ENCODE measurements at regions not wholly inside any gene's neighbourhood (a gene's known extent, or its start where the extent isn't known, plus 50 kb on each side); places are given as distances from the start of the nearest gene placed in this dataset.
"Not testable (repeated sequence)": the region's sequence is repeated elsewhere in the genome, so short reads cannot be mapped to it uniquely, and the experiment has no call there.

DNA sequence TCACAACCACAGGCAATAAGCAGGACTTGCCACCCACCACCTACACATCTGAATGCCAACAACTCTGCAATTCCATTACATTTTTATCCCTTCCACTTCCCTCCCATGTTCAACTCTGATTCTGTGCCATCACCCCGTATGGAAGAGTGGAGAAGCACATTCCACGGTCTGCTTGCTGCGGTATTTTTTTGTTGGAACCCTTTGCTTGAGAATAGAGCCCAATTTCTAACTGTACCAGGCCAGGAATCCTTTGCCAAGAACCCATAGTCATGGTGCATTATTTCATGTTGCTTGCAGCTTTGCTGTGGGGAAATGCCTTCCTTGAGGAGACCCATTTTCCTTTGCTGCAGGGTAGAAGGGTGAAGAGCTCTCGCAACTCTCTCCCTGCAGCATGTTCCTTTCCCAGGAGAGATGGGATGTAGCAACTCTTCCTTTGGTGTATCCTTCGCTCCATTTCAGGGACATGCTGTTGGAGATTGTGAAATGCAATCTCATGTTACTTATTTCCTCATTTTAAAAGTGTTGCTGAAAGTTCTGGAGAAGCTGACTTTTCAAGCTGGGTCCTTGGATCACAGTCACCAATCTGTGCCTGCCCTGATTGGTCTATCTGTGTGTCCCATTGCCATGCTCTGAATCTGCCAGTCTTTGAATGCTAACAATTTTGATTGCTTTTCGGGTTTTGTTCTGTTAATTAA lies 69.8 kb upstream of the STARD13 start:
- intact Hi-C loops (cut with micrococcal nuclease) = no loop called here
- Mint-ChIP-seq H3K4me1 (ENCODE audit: low read depth) (no peaks in the 10 kb centered on the region), H3K27ac (no peak overlapping the region), H3K36me3 (ENCODE audit: low read depth) (no peaks in the 10 kb centered on the region), H3K4me3 (ENCODE audit: low read depth) (no peak overlapping the region), H3K27me3 (ENCODE audit: low read depth) (peaks cover 42% of the 10 kb centered on the region), H3K9me3 (peaks cover 3% of the 10 kb centered on the region)
- no peak for DNase-seq (ENCODE audit: low spot score)

DNA sequence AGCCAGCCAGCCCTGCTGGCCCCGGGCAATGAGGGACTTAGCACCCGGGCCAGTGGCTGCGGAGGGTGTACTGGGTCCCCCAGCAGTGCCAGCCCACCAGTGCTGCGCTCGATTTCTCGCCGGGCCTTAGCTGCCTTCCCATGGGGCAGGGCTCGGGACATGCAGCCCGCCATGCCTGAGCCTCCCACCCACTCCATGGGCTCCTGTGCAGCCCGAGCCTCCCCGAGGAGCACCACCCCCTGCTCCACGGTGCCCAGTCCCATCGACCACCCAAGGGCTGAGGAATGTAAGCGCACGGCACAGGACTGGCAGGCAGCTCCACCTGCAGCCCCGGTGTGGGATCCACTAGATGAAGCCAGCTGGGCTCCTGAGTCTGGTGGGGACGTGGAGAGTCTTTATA lies 72.5 kb upstream of the STARD13 start:
- H3K4me3 Mint-ChIP-seq (ENCODE audit: low read depth); DNase-seq (ENCODE audit: low spot score); H3K36me3 Mint-ChIP-seq (ENCODE audit: low read depth); H3K4me1 Mint-ChIP-seq (ENCODE audit: low read depth); H3K9me3 Mint-ChIP-seq; H3K27ac Mint-ChIP-seq; intact Hi-C loops (cut with micrococcal nuclease): not testable (repeated sequence)
- H3K27me3 Mint-ChIP-seq (ENCODE audit: low read depth) = peaks cover 18% of the 10 kb centered on the region

DNA sequence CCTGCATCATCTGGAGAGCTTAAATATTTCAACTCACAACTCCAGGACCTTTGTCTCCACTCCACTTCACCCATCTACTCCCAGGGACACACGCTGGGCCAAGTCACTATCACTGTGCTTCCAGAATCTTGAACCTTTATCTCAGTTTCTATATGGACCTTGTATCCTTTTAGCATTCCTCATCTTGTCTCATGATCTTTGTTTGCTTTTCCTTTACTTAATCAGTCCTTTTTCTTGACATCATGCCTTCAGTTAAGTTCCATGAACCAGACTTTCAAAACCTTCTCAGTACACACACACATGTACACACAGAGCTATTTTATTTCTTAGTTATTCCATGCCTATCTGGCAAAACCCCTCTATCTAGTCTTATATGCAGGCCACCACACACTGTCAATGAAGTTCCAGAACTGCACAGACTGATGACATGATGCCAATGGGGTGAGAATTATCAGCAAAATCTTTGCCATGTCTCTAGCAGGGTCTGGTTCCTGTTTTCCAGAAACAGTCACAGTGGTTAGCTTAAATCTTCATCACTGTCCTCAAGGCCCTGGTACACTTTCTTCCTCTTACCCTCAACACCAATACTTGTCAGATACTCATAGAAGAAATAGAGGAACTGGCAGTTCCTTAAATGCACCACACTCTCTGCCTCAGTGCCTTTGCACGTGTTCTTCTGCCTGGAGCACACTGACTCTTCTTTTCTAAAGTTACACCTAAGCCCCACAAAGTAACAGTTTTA lies 77.6 kb upstream of the STARD13 start:
- H3K27me3 Mint-ChIP-seq (ENCODE audit: low read depth) = peaks cover 2% of the 10 kb centered on the region
- H3K27ac Mint-ChIP-seq = no peak overlapping the region
- intact Hi-C loops (cut with micrococcal nuclease) = no loop called here
- no peak for DNase-seq (ENCODE audit: low spot score)
- H3K9me3 Mint-ChIP-seq = peaks cover 7% of the 10 kb centered on the region
- peaks cover 6% of the 10 kb centered on the region for H3K4me1 Mint-ChIP-seq (ENCODE audit: low read depth)
- no peak overlapping the region for H3K4me3 Mint-ChIP-seq (ENCODE audit: low read depth)
- H3K36me3 Mint-ChIP-seq (ENCODE audit: low read depth) = no peaks in the 10 kb centered on the region

DNA sequence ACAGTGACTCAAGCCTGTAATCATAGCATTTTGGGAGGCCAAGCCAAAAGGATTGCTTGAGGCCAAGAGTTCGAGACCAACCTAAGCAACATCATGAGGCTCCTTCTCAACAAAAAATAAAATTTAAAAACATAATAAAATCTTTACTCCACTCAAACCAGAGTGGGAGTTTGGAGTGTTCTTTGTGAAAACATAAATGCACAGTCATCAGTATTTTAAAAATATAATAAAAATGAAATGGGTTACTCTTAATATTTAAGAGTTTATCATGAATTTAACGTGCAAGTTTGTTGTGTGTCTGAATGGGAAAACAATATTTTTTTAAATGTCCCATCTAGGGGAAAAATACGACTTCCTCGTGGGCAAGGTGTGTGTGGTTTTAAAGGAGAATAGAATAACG lies 78.6 kb upstream of the STARD13 start:
- Mint-ChIP-seq H3K27ac (no peak overlapping the region), H3K27me3 (ENCODE audit: low read depth) (peaks cover 2% of the 10 kb centered on the region), H3K4me1 (ENCODE audit: low read depth) (peaks cover 8% of the 10 kb centered on the region), H3K4me3 (ENCODE audit: low read depth) (no peak overlapping the region), H3K9me3 (peaks cover 4% of the 10 kb centered on the region), H3K36me3 (ENCODE audit: low read depth) (no peaks in the 10 kb centered on the region)
- intact Hi-C loops (cut with micrococcal nuclease) = no loop called here
- DNase-seq (ENCODE audit: low spot score) = no peak

DNA sequence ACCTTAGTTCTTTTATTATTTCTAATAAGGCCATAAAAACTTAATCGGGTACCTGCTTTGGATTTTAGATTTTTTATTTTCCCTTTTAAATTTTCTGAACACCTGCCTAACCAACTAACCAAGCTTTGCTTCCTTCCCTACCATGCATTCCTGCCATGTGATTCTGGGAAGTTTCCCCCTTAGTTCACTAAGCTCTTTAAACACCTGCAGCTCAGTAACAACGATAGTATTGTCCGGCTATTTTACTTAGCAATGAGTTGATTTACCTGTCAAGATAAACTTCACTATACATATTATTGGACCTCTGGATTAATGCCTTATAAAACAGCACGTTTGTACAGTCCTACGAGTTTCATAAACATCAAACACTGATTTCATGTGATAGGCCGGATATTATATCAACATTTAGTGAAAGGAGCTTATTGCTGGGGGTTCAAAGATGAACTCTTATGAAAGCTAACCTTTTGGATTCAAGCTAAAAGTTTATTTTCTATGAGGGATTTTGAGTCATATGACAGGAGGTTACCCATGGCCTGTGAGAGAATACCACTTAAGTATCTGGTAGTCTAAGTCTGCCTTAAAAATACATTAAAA lies 81.0 kb upstream of the STARD13 start:
- Mint-ChIP-seq H3K27ac (no peak overlapping the region), H3K27me3 (ENCODE audit: low read depth) (peaks cover 2% of the 10 kb centered on the region), H3K4me1 (ENCODE audit: low read depth) (peaks cover 8% of the 10 kb centered on the region), H3K4me3 (ENCODE audit: low read depth) (no peak overlapping the region), H3K36me3 (ENCODE audit: low read depth) (no peaks in the 10 kb centered on the region), H3K9me3 (no peaks in the 10 kb centered on the region)
- no peak for DNase-seq (ENCODE audit: low spot score)
- intact Hi-C loops (cut with micrococcal nuclease) = no loop called here

DNA sequence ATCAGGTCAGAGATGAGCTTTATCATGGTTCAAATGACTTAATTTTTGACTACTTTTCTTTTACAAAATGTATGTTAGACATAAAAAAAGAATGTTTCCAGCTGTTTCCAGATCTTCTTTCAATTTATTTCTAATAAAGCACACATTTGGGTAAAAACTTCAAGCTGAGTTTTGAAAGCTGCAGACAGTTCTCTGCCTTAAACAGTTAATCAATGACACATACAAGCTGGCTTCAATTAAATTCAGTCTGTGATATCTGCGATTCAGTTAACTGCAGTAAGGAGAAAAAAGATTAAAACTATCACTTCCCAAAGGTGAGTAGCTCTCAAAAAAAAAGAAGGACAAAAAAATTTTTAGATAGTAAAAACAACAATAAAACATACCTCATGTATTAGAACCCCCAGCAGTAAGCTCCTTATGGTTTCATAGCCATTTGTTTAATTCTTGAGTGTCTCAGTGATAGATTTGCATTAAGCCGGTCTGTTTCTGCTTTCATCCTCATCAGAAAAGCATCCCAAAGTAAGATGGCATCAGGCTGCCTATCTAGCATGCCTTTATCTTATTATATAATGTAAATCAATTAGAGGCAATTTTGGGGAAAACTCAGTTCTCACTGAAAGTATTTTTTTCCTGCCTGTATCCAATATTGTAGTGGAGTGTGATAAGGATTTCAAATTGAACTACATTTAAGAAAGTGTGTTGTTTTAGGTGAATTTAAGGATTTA lies 81.8 kb upstream of the STARD13 start:
- intact Hi-C loops (cut with micrococcal nuclease) = no loop called here
- no peaks in the 10 kb centered on the region for H3K9me3 Mint-ChIP-seq
- H3K4me3 Mint-ChIP-seq (ENCODE audit: low read depth) = no peak overlapping the region
- H3K36me3 Mint-ChIP-seq (ENCODE audit: low read depth) = no peaks in the 10 kb centered on the region
- H3K27ac Mint-ChIP-seq = no peak overlapping the region
- no peak for DNase-seq (ENCODE audit: low spot score)
- H3K27me3 Mint-ChIP-seq (ENCODE audit: low read depth) = peaks cover 2% of the 10 kb centered on the region
- H3K4me1 Mint-ChIP-seq (ENCODE audit: low read depth) = peaks cover 8% of the 10 kb centered on the region

DNA sequence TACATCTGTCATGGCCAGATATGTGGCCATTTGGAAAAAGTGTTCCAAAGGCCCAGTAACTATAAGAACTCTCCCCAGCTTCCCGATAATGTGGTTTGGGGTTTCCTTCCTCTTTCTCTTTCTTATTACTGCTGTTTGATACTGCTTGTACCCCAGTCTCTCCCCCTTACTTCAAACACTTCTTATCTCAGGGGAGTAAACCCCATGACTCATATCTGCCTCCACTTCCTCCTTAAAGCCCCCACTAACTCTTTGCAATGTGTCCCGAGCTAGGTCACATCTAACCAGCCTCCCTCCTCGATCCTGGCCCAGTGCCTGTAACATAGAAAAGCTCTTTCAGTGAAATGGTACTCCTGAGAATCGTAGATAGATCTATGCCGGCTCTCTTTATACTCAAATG lies 82.4 kb upstream of the STARD13 start:
- Mint-ChIP-seq H3K9me3 (no peaks in the 10 kb centered on the region), H3K27ac (no peak overlapping the region), H3K36me3 (ENCODE audit: low read depth) (no peaks in the 10 kb centered on the region), H3K4me1 (ENCODE audit: low read depth) (peaks cover 8% of the 10 kb centered on the region), H3K4me3 (ENCODE audit: low read depth) (no peak overlapping the region), H3K27me3 (ENCODE audit: low read depth) (peaks cover 2% of the 10 kb centered on the region)
- intact Hi-C loops (cut with micrococcal nuclease) = no loop called here
- DNase-seq (ENCODE audit: low spot score) = no peak

DNA sequence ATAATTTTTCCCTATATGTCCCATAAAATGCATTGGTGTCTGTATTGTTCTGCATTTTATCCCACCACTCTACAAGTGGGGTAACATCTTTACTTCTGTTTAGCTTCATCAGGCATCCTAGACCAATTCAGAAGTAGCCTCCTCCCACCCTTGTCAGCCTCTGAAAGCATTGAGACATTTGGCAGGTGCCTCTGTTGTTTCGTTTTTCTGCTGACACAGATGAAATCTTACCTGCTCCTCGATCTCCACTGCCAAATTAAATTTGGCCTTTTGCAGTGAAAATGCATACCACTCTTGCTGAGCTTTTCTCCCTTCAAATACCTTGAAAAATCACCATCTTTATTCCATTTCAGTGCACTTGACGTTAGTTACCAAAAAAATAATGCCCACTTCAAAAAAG lies 83.5 kb upstream of the STARD13 start:
- peaks cover 8% of the 10 kb centered on the region for H3K4me1 Mint-ChIP-seq (ENCODE audit: low read depth)
- no peak overlapping the region for H3K4me3 Mint-ChIP-seq (ENCODE audit: low read depth)
- DNase-seq (ENCODE audit: low spot score) = no peak
- H3K36me3 Mint-ChIP-seq (ENCODE audit: low read depth) = no peaks in the 10 kb centered on the region
- H3K27ac Mint-ChIP-seq = no peak overlapping the region
- intact Hi-C loops (cut with micrococcal nuclease) = no loop called here
- H3K27me3 Mint-ChIP-seq (ENCODE audit: low read depth) = peaks cover 2% of the 10 kb centered on the region
- H3K9me3 Mint-ChIP-seq = no peaks in the 10 kb centered on the region

DNA sequence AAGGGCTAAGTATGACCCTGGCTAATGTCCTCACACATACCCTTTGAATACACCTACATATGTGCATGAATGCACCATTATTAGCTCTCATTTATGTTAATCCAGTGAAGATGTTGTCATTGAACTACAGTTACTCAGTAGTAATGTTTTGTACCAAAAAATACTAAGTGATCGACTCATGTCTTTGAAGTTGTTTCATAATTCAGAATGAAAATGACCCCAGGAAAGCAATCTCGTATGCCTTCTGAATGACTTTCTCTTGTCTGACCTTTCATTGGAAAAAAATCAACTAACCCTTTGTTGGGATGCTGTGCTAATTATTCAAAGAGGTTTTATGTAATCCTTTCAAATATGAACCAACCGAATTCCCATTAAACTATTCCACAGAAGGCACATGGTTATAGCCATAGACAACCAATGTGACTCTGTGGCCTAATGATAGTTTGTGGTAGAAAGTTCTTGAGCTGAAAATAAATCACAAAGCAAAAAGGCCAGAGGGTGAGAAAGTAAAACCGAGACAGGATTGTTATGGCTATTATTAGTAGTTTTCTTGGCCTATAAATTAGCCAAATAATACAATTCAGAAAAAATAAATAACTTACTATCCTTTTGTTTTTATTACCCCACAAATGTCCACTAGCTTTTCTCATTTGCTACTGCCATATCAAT lies 86.8 kb upstream of the STARD13 start:
- no peaks in the 10 kb centered on the region for H3K9me3 Mint-ChIP-seq
- no peak for DNase-seq (ENCODE audit: low spot score)
- H3K4me1 Mint-ChIP-seq (ENCODE audit: low read depth) = peaks cover 8% of the 10 kb centered on the region
- H3K27me3 Mint-ChIP-seq (ENCODE audit: low read depth) = peaks cover under 1% of the 10 kb centered on the region
- H3K4me3 Mint-ChIP-seq (ENCODE audit: low read depth) = no peak overlapping the region
- no peaks in the 10 kb centered on the region for H3K36me3 Mint-ChIP-seq (ENCODE audit: low read depth)
- intact Hi-C loops (cut with micrococcal nuclease) = no loop called here
- no peak overlapping the region for H3K27ac Mint-ChIP-seq

DNA sequence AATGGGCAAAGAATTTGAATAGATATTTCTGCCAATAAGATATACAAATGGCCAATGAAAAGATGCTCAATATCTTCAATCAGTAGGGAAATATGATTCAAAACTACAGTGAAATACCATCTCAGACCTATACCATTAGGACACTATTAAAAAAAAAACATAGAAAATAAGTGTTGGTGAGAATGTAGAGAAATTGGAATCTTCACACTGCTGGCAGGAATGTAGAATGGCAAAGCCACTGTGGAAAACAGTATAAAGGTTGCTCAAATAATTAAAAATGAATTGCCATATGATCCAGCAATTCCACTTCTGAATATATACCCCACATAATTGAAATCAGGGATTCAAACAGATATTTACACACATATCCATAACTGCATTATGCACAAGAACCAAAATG lies 88.1 kb upstream of the STARD13 start:
- Mint-ChIP-seq H3K4me1 (ENCODE audit: low read depth) (no peaks in the 10 kb centered on the region), H3K4me3 (ENCODE audit: low read depth) (no peak overlapping the region), H3K27ac (no peak overlapping the region), H3K36me3 (ENCODE audit: low read depth) (no peaks in the 10 kb centered on the region), H3K9me3 (no peaks in the 10 kb centered on the region), H3K27me3 (ENCODE audit: low read depth) (peaks cover 1% of the 10 kb centered on the region)
- DNase-seq (ENCODE audit: low spot score) = no peak
- intact Hi-C loops (cut with micrococcal nuclease) = no loop called here

DNA sequence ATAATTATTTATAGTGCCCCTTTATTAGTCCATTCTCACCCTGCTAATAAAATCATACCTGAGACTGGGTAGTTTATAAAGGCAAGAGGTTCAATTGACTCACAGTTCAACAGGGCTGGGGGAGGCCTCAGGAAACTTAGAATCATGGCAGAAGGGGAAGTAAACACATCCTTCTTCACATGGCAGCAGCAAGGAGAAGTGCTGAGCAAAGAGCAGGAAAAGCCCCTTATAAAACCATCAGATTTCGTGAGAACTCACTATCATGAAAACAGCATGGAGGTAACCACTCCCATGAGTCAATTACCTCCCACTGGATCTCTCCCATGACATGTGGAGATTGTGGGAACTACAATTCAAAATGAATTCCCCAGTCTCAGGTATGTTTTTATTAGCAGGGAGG lies 89.9 kb upstream of the STARD13 start:
- H3K36me3 Mint-ChIP-seq (ENCODE audit: low read depth) = no peaks in the 10 kb centered on the region
- no peaks in the 10 kb centered on the region for H3K9me3 Mint-ChIP-seq
- intact Hi-C loops (cut with micrococcal nuclease) = no loop called here
- H3K4me1 Mint-ChIP-seq (ENCODE audit: low read depth) = no peaks in the 10 kb centered on the region
- H3K27ac Mint-ChIP-seq = no peak overlapping the region
- no peak for DNase-seq (ENCODE audit: low spot score)
- H3K27me3 Mint-ChIP-seq (ENCODE audit: low read depth) = peaks cover 1% of the 10 kb centered on the region
- no peak overlapping the region for H3K4me3 Mint-ChIP-seq (ENCODE audit: low read depth)

DNA sequence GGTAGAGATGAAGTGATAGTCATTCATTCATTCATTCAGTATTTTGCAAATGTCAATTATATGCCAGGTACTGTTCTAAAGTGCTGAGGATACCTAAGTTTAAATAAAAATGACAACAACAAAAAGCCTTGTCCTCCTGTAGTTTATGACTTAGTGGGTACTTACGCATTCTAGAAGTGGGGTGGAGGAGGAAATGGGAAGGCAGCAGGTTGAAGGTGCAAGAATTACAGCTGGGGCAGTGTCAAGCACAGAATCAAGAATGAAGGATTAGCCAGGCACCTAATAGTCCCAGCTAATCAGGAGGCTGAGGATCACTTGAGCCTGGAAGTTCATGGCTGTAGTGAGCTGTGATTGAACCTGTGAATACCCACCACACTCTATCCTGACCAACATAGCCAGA lies 90.7 kb upstream of the STARD13 start:
- no peak overlapping the region for H3K27ac Mint-ChIP-seq
- H3K4me1 Mint-ChIP-seq (ENCODE audit: low read depth) = no peaks in the 10 kb centered on the region
- intact Hi-C loops (cut with micrococcal nuclease) = no loop called here
- DNase-seq (ENCODE audit: low spot score) = no peak
- no peak overlapping the region for H3K4me3 Mint-ChIP-seq (ENCODE audit: low read depth)
- peaks cover 1% of the 10 kb centered on the region for H3K27me3 Mint-ChIP-seq (ENCODE audit: low read depth)
- no peaks in the 10 kb centered on the region for H3K9me3 Mint-ChIP-seq
- no peaks in the 10 kb centered on the region for H3K36me3 Mint-ChIP-seq (ENCODE audit: low read depth)

Measured in activated T-helper 2 cell treated with anti-CD3 and anti-CD28 coated beads, Interferon-gamma antibody, Interleukin-2, Interleukin-4, amounts not matched to agents 10 μg/mL and 5 μg/mL and 100 μg/mL, durations not matched to agents 14 hours and 24 hours and 36 hours (primary cell).